HG03135 (cell line): ENCODE measurements at regions not wholly inside any gene's neighbourhood (a gene's known extent, or its start where the extent isn't known, plus 50 kb on each side); places are given as distances from the start of the nearest gene placed in this dataset.

Experiments used
- ATAC-seq: cut with Tn5 transposase; IDR thresholded peaks from one replicate; pipeline ENCODE4 v1.9.1; 2021; ENCODE audit warnings: mild to moderate bottlenecking, moderate library complexity; ENCODE audit not compliant: unreplicated experiment

- no peak for ATAC-seq
Measured at GRCh38 chrX:96311366-96311765, 373.3 kb upstream of the DIAPH2 start.

GRCh38 chrX:96314985-96315384 is 369.7 kb upstream of the DIAPH2 start:
- no peak for ATAC-seq

DNA sequence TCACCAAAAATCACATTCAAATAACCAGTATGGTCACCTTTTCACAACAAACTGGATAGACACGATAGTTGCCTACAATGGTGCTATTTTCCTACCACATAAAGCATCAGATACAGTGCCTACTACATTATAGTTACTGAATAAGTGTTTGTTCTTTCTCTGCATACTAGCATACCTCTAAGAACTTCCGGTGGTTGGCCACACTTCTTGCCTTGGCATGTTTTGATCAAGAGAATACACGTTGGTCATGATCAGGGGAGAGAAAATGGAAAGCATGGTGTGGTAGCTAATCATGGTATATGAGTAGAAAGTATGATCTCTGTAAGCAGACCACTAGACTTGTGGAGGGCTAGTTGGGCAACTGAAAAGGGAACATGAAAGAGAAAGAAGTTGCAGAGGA is 322.8 kb upstream of the DIAPH2 start:
- ATAC-seq, result no peak

DNA sequence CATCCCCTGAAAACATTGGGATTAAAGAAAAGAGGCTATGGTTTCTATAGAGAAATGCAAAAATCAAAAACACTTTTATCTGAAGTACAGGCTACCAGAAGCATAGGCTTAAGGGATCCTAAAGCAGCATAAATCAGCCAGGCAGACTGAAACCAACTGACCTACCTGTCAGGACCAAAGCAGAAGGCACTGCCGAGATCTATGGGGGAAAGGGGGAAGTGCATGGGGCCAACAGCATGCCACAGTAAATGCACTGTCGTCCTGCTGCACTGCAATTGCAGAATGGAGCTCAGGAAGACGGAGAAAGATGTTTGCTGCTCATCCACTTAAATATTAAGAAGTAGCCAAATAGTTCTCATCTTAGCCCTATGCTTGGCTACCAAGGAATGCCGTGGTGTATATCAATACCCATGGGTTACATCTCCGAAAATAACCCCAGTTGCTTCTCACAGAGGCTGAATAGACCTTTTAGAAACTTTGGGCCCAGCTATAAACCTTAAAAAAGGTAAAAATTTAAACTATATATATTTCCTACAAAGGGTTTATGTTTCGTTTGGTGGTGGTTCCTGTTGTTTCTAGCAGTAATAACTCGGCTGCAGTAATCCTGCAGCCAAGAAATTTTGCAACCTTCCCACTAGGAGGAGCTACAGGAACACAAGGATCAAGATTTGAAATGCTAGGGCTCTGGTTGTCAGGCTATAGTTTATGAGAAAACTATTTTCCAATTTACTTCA is 312.2 kb upstream of the DIAPH2 start:
- ATAC-seq, result no peak

- ATAC-seq, result no peak
Measured at GRCh38 chrX:96373047-96373355, 311.6 kb upstream of the DIAPH2 start.

GRCh38 chrX:96376266-96376665 is 308.4 kb upstream of the DIAPH2 start:
- ATAC-seq, result no peak

GRCh38 chrX:96379951-96380350 is 304.7 kb upstream of the DIAPH2 start:
- no peak for ATAC-seq

DNA sequence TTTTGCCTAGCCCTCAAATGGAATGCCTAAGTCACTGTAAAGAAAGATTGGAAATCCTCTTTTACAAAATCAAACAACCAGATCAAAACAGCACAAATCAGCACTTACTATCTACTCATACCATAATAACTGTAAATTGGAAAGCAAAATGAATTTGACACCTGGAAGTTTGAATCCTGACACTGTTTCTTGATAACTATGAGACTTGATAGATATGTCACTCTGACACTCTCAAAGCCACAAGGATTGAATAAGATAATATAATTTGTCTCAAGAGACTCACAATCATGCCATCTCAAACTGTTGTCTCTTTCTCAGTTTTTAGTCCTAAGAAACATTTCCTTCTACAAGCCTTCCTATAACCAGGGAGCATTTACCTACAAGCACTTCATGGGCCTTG is 302.6 kb upstream of the DIAPH2 start:
- ATAC-seq, result no peak

GRCh38 chrX:96383428-96383827 is 301.2 kb upstream of the DIAPH2 start:
- no peak for ATAC-seq

DNA sequence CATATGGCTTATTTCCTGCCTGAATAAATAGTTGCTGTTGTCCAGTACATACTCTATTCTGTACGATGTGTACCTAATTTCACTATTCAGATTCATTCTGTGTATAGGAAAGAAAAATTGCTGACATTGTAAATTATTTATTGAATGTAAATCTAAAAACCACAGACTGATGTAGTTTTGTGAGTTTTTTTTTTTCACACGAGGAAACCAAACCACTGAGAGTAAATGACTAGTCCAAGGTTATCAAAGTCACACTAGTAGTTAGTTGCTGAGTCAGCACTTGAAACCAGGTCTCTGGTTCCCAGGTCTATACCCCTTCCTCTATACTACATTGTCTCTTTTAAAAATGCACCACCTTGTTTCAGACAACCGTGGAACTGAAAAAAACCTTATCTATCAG is 298.3 kb upstream of the DIAPH2 start:
- ATAC-seq, result no peak

GRCh38 chrX:96386981-96387380 is 297.7 kb upstream of the DIAPH2 start:
- ATAC-seq, result no peak

GRCh38 chrX:96387801-96388200 is 296.8 kb upstream of the DIAPH2 start:
- no peak for ATAC-seq

DNA sequence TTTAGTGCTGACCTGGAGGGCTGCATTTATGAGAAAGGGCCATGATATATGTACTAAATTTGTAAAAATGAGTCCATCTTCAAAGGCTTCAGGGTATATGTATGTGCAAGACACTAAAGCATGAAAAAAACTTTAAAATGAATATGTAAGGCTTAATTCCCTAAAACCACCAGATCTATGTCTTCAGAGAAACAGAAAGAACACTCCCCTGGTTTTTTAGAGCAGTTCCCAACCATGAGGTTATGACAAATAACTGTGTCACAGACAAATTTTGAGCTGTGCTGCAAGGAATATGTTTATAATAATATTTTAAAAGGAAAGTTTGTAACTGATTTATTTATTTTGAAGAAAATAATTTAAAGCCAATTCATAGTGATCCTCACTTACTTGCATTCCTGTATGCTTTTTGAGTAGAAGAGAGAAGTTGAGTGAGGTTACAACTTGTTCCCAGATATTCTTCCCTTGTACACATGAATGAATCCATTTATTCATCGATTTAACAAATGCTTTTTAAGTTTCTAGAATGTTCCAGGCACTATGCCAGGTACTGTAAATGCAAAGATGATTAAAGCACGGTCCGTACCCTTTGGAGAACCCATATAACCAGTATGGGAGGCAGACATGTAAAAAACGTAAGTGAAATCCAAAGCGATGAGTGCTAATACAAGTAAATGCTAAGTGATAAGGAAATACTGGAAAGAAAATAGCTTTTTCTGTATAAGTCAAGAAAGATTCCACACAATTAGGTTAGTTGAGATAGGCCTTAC is 295.2 kb upstream of the DIAPH2 start:
- ATAC-seq, result no peak

- ATAC-seq, result no peak
Measured at GRCh38 chrX:96394598-96394997, 290.0 kb upstream of the DIAPH2 start.

DNA sequence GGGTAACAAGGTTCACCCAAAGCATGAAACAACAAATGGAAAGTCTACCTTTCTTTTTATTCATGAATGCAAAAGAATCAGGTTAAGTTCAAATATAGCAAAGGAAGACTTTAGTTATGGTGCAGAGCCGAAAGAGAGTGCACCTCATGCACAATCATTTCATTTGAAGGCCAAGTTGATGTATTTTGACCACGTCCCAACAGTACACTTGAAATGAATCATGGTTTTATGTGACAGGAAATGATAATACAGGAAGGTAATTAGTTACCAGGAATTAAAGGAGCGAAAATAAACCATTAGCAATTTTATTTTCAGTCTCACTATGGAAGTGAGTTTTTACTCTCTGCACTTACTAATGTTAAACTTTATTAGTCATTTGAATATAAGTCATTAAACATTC is 281.2 kb upstream of the DIAPH2 start:
- no peak for ATAC-seq

DNA sequence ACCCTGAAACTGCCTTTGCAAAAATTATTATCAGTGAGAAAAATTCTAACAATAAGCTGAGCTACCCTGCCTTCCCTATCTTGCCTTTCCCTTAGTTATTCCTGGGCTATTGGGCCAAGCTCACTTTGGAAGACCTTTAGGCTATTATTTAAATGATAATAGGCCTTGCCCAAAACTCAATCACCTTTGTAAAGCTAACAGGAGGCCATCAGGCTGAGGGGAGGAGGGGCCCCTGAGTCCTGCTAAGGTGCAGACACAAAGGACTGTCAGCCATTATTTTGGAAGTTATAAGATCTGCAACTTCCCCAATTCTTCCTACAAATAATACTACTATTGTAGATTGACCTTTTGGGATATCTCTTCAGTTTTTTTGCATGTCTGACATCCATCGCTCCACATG is 278.8 kb upstream of the DIAPH2 start:
- no peak for ATAC-seq

GRCh38 chrX:96407072-96407471 is 277.6 kb upstream of the DIAPH2 start:
- ATAC-seq, result no peak

GRCh38 chrX:96407501-96407900 is 277.1 kb upstream of the DIAPH2 start:
- ATAC-seq, result no peak

DNA sequence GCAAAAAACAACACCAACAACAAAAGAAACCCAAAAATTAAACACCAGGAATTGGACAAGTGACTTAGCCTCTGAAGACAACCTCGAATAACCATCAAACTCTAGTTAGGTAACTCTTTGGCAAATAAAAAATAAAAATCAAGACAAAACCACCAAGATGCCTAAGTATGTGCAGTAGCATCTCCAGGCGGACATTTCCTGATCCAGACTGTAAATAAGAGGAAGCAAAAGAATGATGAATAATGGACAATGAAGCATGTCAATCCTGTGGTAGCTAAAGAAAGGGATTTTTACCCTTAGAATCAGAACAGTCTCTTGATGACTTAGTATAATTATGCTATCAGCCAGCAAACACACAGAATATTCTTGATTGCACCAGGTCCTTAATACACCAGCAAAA is 276.7 kb upstream of the DIAPH2 start:
- no peak for ATAC-seq

- ATAC-seq, result no peak
Measured at GRCh38 chrX:96410927-96411326, 273.7 kb upstream of the DIAPH2 start.

DNA sequence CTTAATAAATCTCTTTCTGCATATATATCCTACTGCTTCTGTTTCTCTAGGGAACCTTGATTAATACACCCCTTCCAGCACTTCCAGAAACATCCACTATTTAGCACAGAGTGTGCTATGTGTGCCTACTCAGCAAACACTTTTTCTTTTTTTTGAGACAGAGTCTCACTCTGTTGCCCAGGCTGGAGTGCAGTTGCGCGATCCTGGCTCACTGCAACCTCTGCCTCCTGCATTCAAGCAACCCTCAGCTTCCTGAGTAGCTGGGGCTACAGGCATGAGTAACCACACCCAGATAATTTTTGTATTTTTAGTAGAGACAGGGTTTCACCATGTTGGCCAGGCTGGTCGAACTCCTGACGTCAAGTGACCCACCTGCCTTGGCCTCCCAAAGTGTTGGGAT is 266.9 kb upstream of the DIAPH2 start:
- ATAC-seq, result no peak

- ATAC-seq, result no peak
Measured at GRCh38 chrX:96424007-96424406, 260.6 kb upstream of the DIAPH2 start.

GRCh38 chrX:96425200-96425599 is 259.4 kb upstream of the DIAPH2 start:
- ATAC-seq, result no peak
